Brain pericyte (primary cell): ENCODE measurements at regions not wholly inside any gene's neighbourhood (a gene's known extent, or its start where the extent isn't known, plus 50 kb on each side); places are given as distances from the start of the nearest gene placed in this dataset.
"Not testable (repeated sequence)": the region's sequence is repeated elsewhere in the genome, so short reads cannot be mapped to it uniquely, and the experiment has no call there.

Source experiments
- DNase-seq: peaks from one replicate; pipeline ENCODE4 v3.0.0-alpha.2; 2012; ENCODE audit warnings: low read depth, low spot score

- DNase-seq: not testable (repeated sequence)
These were observed 114.3 kb upstream of the PALM2AKAP2 start for GRCh38 chr9:109665736-109666135.

GRCh38 chr9:109681301-109681700 is 98.7 kb upstream of the PALM2AKAP2 start:
- DNase-seq: no peak

GRCh38 chr9:109682227-109682626 is 97.8 kb upstream of the PALM2AKAP2 start:
- no peak for DNase-seq

- DNase-seq: no peak
These were observed 96.5 kb upstream of the PALM2AKAP2 start for GRCh38 chr9:109683521-109683920.

- DNase-seq: no peak
These were observed 90.3 kb upstream of the PALM2AKAP2 start for GRCh38 chr9:109689701-109690100.

GRCh38 chr9:109699019-109699418 is 81.0 kb upstream of the PALM2AKAP2 start:
- DNase-seq: no peak

GRCh38 chr9:109704546-109704945 is 75.5 kb upstream of the PALM2AKAP2 start:
- DNase-seq: no peak

- no peak for DNase-seq
These were observed 74.5 kb upstream of the PALM2AKAP2 start for GRCh38 chr9:109705515-109705914.

- no peak for DNase-seq
These were observed 72.6 kb upstream of the PALM2AKAP2 start for GRCh38 chr9:109707355-109707754.

GRCh38 chr9:109708451-109708945 is 71.5 kb upstream of the PALM2AKAP2 start:
- no peak for DNase-seq

- DNase-seq: no peak
These were observed 70.1 kb upstream of the PALM2AKAP2 start for GRCh38 chr9:109709866-109710265.

- no peak for DNase-seq
These were observed 69.2 kb upstream of the PALM2AKAP2 start for GRCh38 chr9:109710830-109711229.

- DNase-seq: no peak
These were observed 64.7 kb upstream of the PALM2AKAP2 start for GRCh38 chr9:109715344-109715743.

GRCh38 chr9:109716631-109717030 is 63.4 kb upstream of the PALM2AKAP2 start:
- DNase-seq: no peak

- DNase-seq: no peak
These were observed 62.7 kb upstream of the PALM2AKAP2 start for GRCh38 chr9:109717342-109717741.

- DNase-seq: no peak
These were observed 61.1 kb upstream of the PALM2AKAP2 start for GRCh38 chr9:109718861-109719260.

- no peak for DNase-seq
These were observed 59.0 kb upstream of the PALM2AKAP2 start for GRCh38 chr9:109721001-109721400.

GRCh38 chr9:109722007-109722406 is 58.0 kb upstream of the PALM2AKAP2 start:
- no peak for DNase-seq

- DNase-seq: no peak
These were observed 56.2 kb upstream of the PALM2AKAP2 start for GRCh38 chr9:109723781-109724180.

GRCh38 chr9:109725460-109725859 is 54.5 kb upstream of the PALM2AKAP2 start:
- no peak for DNase-seq

- no peak for DNase-seq
These were observed 53.9 kb upstream of the PALM2AKAP2 start for GRCh38 chr9:109726119-109726518.

GRCh38 chr9:109728686-109729300 is 51.2 kb upstream of the PALM2AKAP2 start:
- no peak for DNase-seq

GRCh38 chr9:109729513-109729912 is 50.5 kb upstream of the PALM2AKAP2 start:
- no peak for DNase-seq
